Peyer's patch (tissue), 4 donors: ENCODE measurements at regions not wholly inside any gene's neighbourhood (a gene's known extent, or its start where the extent isn't known, plus 50 kb on each side); places are given as distances from the start of the nearest gene placed in this dataset.

ENCODE experiments used
- DNase-seq, 3 donors: peaks; one replicate each; pipeline ENCODE4 v3.0.0-alpha.2; 2017 to 2019
- H3K27ac ChIP-seq, 4 donors: fragments of 200-600 bp; sonication (generic); one replicate each; pipeline ENCODE4 v1.5.1; 2016 to 2019
- H3K27me3 ChIP-seq, 2 donors: fragments of 200-600 bp; sonication (generic); one replicate each; pipeline ENCODE4 v1.5.1; 2019
- H3K36me3 ChIP-seq, 3 donors: fragments of 200-600 bp; sonication (generic); one replicate each; pipeline ENCODE4 v1.5.1; 2016 to 2019
- H3K4me1 ChIP-seq, 4 donors: fragments of 200-600 bp; sonication (generic); one replicate each; pipeline ENCODE4 v1.5.1; 2016 to 2019
- H3K4me3 ChIP-seq, 4 donors: fragments of 200-600 bp; sonication (generic); 1 replicate in 3 of 4; 2 replicates in 1 of 4; pipeline ENCODE4 v1.5.1; 2016 to 2019; ENCODE audit warnings: mild to moderate bottlenecking in 1 of 4
- H3K9me3 ChIP-seq, 4 donors: fragments of 200-600 bp; sonication (generic); one replicate each; pipeline ENCODE4 v1.5.1; 2016 to 2019; ENCODE audit warnings: mild to moderate bottlenecking in 1 of 4
- CTCF ChIP-seq, 6 experiments: fragments of 450-650 bp in 4 of 6; fragments of 200-600 bp in 2 of 6; sonication (generic) in 1 of 6; IDR thresholded peaks; one replicate each; pipeline ENCODE4 v1.5.1; 2017 to 2019; ENCODE audit warnings: antibody characterized with exemption in 6 of 6, mild to moderate bottlenecking in 3 of 6, moderate library complexity in 1 of 6
- POLR2A ChIP-seq, 2 donors: fragments of 450-650 bp; IDR thresholded peaks; one replicate each; pipeline ENCODE4 v1.5.1; 2017; ENCODE audit warnings: antibody characterized with exemption in 2 of 2, mild to moderate bottlenecking in 2 of 2, moderate library complexity in 2 of 2

- H3K36me3 ChIP-seq, result no peaks in the 10 kb centered on the region
- H3K27ac ChIP-seq, result no peak overlapping the region
- no peaks in the 10 kb centered on the region for H3K9me3 ChIP-seq
- no peak for TF ChIP-seq POLR2A (IDR thresholded peaks at IDR 0.05)
- no peak for TF ChIP-seq CTCF (IDR thresholded peaks at IDR 0.05)
- no peaks in the 10 kb centered on the region for H3K27me3 ChIP-seq
- no peak overlapping the region for H3K4me3 ChIP-seq
- H3K4me1 ChIP-seq, result no peaks in the 10 kb centered on the region
- DNase-seq, result no peak
These were observed 156.9 kb upstream of the SOX11 start for GRCh38 chr2:5535301-5535700.

GRCh38 chr2:5537180-5537688, 154.9 kb upstream of the SOX11 start:
- H3K4me1 ChIP-seq, result no peaks in the 10 kb centered on the region
- no peak overlapping the region for H3K27ac ChIP-seq
- DNase-seq, result no peak
- no peaks in the 10 kb centered on the region for H3K36me3 ChIP-seq
- H3K27me3 ChIP-seq, result no peaks in the 10 kb centered on the region
- no peaks in the 10 kb centered on the region for H3K9me3 ChIP-seq
- no peak overlapping the region for H3K4me3 ChIP-seq
- TF ChIP-seq POLR2A (IDR thresholded peaks at IDR 0.05), result no peak
- no peak for TF ChIP-seq CTCF (IDR thresholded peaks at IDR 0.05)

- H3K4me1 ChIP-seq, result no peaks in the 10 kb centered on the region
- H3K9me3 ChIP-seq, result no peaks in the 10 kb centered on the region
- TF ChIP-seq CTCF (IDR thresholded peaks at IDR 0.05) (no peak), POLR2A (IDR thresholded peaks at IDR 0.05) (no peak)
- no peak overlapping the region for H3K27ac ChIP-seq
- H3K27me3 ChIP-seq, result no peaks in the 10 kb centered on the region
- no peak for DNase-seq
- no peak overlapping the region for H3K4me3 ChIP-seq
- H3K36me3 ChIP-seq, result no peaks in the 10 kb centered on the region
These were observed 153.9 kb upstream of the SOX11 start for GRCh38 chr2:5538313-5538712.

GRCh38 chr2:5538772-5539171, 153.4 kb upstream of the SOX11 start:
- Histone ChIP-seq H3K27me3 (no peaks in the 10 kb centered on the region), H3K9me3 (peaks cover 0 to 2% (median 0%) of the 10 kb centered on the region in 4 donors), H3K27ac (no peak overlapping the region), H3K4me3 (no peak overlapping the region), H3K4me1 (no peaks in the 10 kb centered on the region), H3K36me3 (no peaks in the 10 kb centered on the region)
- DNase-seq, result no peak
- TF ChIP-seq POLR2A (IDR thresholded peaks at IDR 0.05) (no peak), CTCF (IDR thresholded peaks at IDR 0.05) (no peak)

GRCh38 chr2:5539282-5540165, 152.7 kb upstream of the SOX11 start:
- H3K27me3 ChIP-seq, result no peaks in the 10 kb centered on the region
- no peak for TF ChIP-seq CTCF (IDR thresholded peaks at IDR 0.05)
- TF ChIP-seq POLR2A (IDR thresholded peaks at IDR 0.05), result no peak
- H3K4me1 ChIP-seq, result no peaks in the 10 kb centered on the region
- peaks cover 0 to 6% (median 2%) of the 10 kb centered on the region in 4 donors for H3K9me3 ChIP-seq
- no peak overlapping the region for H3K4me3 ChIP-seq
- H3K36me3 ChIP-seq, result no peaks in the 10 kb centered on the region
- no peak for DNase-seq
- no peak overlapping the region for H3K27ac ChIP-seq
